Endothelial cell of umbilical vein (primary cell): ENCODE measurements at regions not wholly inside any gene's neighbourhood (a gene's known extent, or its start where the extent isn't known, plus 50 kb on each side); places are given as distances from the start of the nearest gene placed in this dataset.

Source experiments
- CTCF ChIP-seq, 2 donors: IDR thresholded peaks; 1 replicate in 1 of 2; 2 replicates in 1 of 2; pipeline ENCODE4 v1.5.1; 2011; ENCODE audit warnings: low read length in 2 of 2, mild to moderate bottlenecking in 2 of 2, moderate library complexity in 2 of 2, control low read depth in 1 of 2, inconsistent platforms in 1 of 2, low read depth in 1 of 2; ENCODE audit not compliant: insufficient read depth in 1 of 2; ENCODE audit errors: extremely low read depth in 1 of 2
- EZH2 ChIP-seq: IDR thresholded peaks from 2 replicates; pipeline ENCODE4 v1.6.1; 2012; ENCODE audit warnings: borderline replicate concordance, low read depth, mild to moderate bottlenecking, moderate library complexity, low read length, inconsistent platforms; ENCODE audit not compliant: severe bottlenecking
- POLR2AphosphoS5 ChIP-seq: IDR thresholded peaks from 2 replicates; pipeline ENCODE4 v1.6.1; 2012; ENCODE audit warnings: low read depth, mild to moderate bottlenecking, control low read depth, low read length, moderate library complexity; ENCODE audit not compliant: insufficient read depth

GRCh38 chr17:77402159-77402731 is 261.5 kb downstream of the SEC14L1 start:
- TF ChIP-seq EZH2 (no peak), CTCF (IDR thresholded peaks at IDR 0.05; ENCODE audit: extremely low read depth in 1 of 2, insufficient read depth in 1 of 2, low read depth in 1 of 2, low read length in 2 of 2) (no peak), POLR2AphosphoS5 (no peak)
